ENCODE measurements at regions not wholly inside any gene's neighbourhood (a gene's known extent, or its start where the extent isn't known, plus 50 kb on each side); places are given as distances from the start of the nearest gene placed in this dataset.
"Not testable (repeated sequence)": the region's sequence is repeated elsewhere in the genome, so short reads cannot be mapped to it uniquely, and the experiment has no call there.

- not testable (repeated sequence) for DNase-seq (ENCODE audit: extremely low spot score, insufficient read length, low read depth)
- FAIRE-seq: peak; percentile 5
Observed at GRCh38 chr2:37755961-37756559, 84.6 kb upstream of the CDC42EP3 start.

- not testable (repeated sequence) for DNase-seq (ENCODE audit: extremely low spot score, insufficient read length, low read depth); FAIRE-seq
Observed at GRCh38 chr2:37757456-37757855, 86.0 kb upstream of the CDC42EP3 start.

GRCh38 chr2:37758141-37758601 is 86.7 kb upstream of the CDC42EP3 start:
- not testable (repeated sequence) for DNase-seq (ENCODE audit: extremely low spot score, insufficient read length, low read depth); FAIRE-seq

GRCh38 chr2:37759989-37760388 is 88.5 kb upstream of the CDC42EP3 start:
- DNase-seq (ENCODE audit: extremely low spot score, insufficient read length, low read depth); FAIRE-seq: not testable (repeated sequence)

- no peak for DNase-seq (ENCODE audit: extremely low spot score, insufficient read length, low read depth)
- FAIRE-seq: no peak
Observed at GRCh38 chr2:37760471-37760870, 89.0 kb upstream of the CDC42EP3 start.

GRCh38 chr2:37762281-37762680 is 90.8 kb upstream of the CDC42EP3 start:
- not testable (repeated sequence) for FAIRE-seq

GRCh38 chr2:37764739-37765138 is 93.3 kb upstream of the CDC42EP3 start:
- no peak for FAIRE-seq
- no peak for DNase-seq (ENCODE audit: extremely low spot score, insufficient read length, low read depth)

More at GRCh38 chr2:37762281-37762680, 90.8 kb upstream of the CDC42EP3 start:
- not testable (repeated sequence) for DNase-seq (ENCODE audit: extremely low spot score, insufficient read length, low read depth)

- no peak for FAIRE-seq
- DNase-seq (ENCODE audit: extremely low spot score, insufficient read length, low read depth): no peak
Observed at GRCh38 chr2:37766106-37766505, 94.7 kb upstream of the CDC42EP3 start.

GRCh38 chr2:37767046-37767445 is 95.6 kb upstream of the CDC42EP3 start:
- DNase-seq (ENCODE audit: extremely low spot score, insufficient read length, low read depth) (no peak), FAIRE-seq (no peak)

- no peak for FAIRE-seq
Observed at GRCh38 chr2:37767959-37768925, 96.8 kb upstream of the CDC42EP3 start.

GRCh38 chr2:37769551-37769950 is 98.1 kb upstream of the CDC42EP3 start:
- DNase-seq (ENCODE audit: extremely low spot score, insufficient read length, low read depth) (no peak), FAIRE-seq (no peak)

More at GRCh38 chr2:37767959-37768925, 96.8 kb upstream of the CDC42EP3 start:
- no peak for DNase-seq (ENCODE audit: extremely low spot score, insufficient read length, low read depth)

GRCh38 chr2:37770797-37771196 is 99.4 kb upstream of the CDC42EP3 start:
- DNase-seq (ENCODE audit: extremely low spot score, insufficient read length, low read depth) (no peak), FAIRE-seq (no peak)

GRCh38 chr2:37771600-37772088 is 100.2 kb upstream of the CDC42EP3 start:
- no peak for FAIRE-seq

GRCh38 chr2:37773371-37774130 is 102.1 kb upstream of the CDC42EP3 start:
- FAIRE-seq (no peak), DNase-seq (ENCODE audit: extremely low spot score, insufficient read length, low read depth) (no peak)

More at GRCh38 chr2:37771600-37772088, 100.2 kb upstream of the CDC42EP3 start:
- DNase-seq (ENCODE audit: extremely low spot score, insufficient read length, low read depth): no peak

- not testable (repeated sequence) for FAIRE-seq; DNase-seq (ENCODE audit: extremely low spot score, insufficient read length, low read depth)
Observed at GRCh38 chr2:37774171-37774944, 102.9 kb upstream of the CDC42EP3 start.

- no peak for DNase-seq (ENCODE audit: extremely low spot score, insufficient read length, low read depth)
- FAIRE-seq: no peak
Observed at GRCh38 chr2:37774976-37775907, 103.8 kb upstream of the CDC42EP3 start.

- FAIRE-seq (no peak), DNase-seq (ENCODE audit: extremely low spot score, insufficient read length, low read depth) (no peak)
Observed at GRCh38 chr2:37775908-37776250, 104.4 kb upstream of the CDC42EP3 start.

GRCh38 chr2:37776487-37776886 is 105.0 kb upstream of the CDC42EP3 start:
- FAIRE-seq: no peak
- no peak for DNase-seq (ENCODE audit: extremely low spot score, insufficient read length, low read depth)

All from GM18507 (cell line).